ENCODE measurements at regions not wholly inside any gene's neighbourhood (a gene's known extent, or its start where the extent isn't known, plus 50 kb on each side); places are given as distances from the start of the nearest gene placed in this dataset.
"Not testable (repeated sequence)": the region's sequence is repeated elsewhere in the genome, so short reads cannot be mapped to it uniquely, and the experiment has no call there.

DNA sequence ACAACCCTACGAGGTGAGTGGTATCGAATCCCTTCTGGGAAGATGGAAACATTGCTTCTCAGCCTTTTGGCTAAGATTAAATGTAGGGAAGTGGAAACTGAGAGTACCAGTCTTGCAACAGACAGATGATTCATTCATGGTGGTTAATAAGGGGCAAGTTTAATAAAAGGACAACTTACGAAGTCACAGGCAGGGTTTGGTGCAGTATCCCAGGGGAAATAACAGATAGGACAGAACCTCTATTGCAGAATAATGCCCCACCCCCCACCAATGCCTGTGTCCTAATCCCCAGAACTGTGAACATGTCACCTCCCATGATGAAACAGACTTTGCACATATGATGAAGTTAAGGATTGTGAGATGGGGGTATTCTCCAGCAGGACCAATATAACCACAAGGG lies 212.5 kb downstream of the TBX5 start:
- DNase-seq (ENCODE audit: low spot score) = no peak

- DNase-seq (ENCODE audit: low spot score) = no peak
Measured at GRCh38 chr12:114192549-114192948, 213.4 kb downstream of the TBX5 start.

DNA sequence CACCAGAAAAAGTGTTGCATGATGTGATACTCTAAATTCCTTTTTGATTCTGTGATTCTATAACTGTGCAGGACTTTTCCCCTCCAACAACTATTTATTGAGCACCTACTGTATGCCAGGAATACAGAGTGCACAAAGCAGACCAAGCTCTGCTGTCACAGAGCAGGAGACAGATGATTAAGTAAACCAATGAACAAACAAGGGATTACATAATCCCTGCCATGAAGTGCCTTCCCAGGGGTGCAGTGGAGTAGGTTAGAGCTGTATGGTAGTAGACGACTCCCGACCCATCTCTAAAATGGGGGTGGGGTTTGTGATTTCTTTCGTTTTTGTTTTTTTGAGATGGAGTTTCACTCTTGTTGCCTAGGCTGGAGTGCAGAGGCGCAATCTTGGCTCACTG lies 213.9 kb downstream of the TBX5 start:
- DNase-seq (ENCODE audit: low spot score) = no peak

GRCh38 chr12:114191581-114191980 lies 214.4 kb downstream of the TBX5 start:
- no peak for DNase-seq (ENCODE audit: low spot score)

DNA sequence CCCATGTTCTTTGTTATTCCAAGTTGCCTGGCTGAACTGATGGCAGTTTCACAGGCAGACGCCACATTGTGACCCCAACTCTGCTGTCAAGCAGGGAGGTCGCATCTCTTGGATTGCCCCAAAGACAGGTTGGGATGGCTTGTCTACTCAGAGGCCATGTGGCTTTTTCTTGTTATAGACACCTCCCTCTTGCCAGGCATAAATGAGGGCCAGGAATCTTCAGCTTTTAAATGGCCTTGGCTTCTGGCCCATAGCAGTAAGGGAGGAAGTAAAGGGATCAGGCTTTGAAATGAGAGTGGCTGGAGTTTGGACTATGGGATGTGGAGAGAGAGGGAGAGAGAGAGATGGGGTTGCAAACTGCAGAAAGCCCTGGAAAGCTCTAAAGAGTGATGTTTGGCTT lies 215.0 kb downstream of the TBX5 start:
- DNase-seq (ENCODE audit: low spot score) = no peak

- DNase-seq (ENCODE audit: low spot score) = no peak
Measured at GRCh38 chr12:114189266-114189665, 216.7 kb downstream of the TBX5 start.

GRCh38 chr12:114186241-114187002 lies 219.5 kb downstream of the TBX5 start:
- no peak for DNase-seq (ENCODE audit: low spot score)

DNA sequence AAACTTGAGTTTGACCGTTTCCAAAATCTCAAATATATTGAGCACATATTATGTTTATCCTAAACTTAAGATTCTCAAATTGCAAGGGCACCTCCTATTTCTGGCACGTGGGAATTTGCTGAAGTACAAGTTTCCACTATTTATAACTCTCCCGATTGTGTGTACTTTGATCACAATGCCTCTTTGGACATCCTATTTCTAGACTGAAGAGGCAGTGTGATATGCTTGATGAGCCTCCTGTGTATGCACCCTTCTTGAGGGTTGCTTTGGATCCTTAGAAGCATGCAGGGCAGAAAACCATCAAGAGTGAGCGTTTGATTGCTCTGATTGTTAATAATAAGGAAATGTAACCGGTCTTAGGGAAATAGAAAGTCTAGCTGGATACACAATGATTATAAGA lies 218.9 kb upstream of the RBM19 start:
- no peak for DNase-seq (ENCODE audit: low spot score)

- DNase-seq (ENCODE audit: low spot score) = no peak
Measured at GRCh38 chr12:114174326-114174725, 208.2 kb upstream of the RBM19 start.

DNA sequence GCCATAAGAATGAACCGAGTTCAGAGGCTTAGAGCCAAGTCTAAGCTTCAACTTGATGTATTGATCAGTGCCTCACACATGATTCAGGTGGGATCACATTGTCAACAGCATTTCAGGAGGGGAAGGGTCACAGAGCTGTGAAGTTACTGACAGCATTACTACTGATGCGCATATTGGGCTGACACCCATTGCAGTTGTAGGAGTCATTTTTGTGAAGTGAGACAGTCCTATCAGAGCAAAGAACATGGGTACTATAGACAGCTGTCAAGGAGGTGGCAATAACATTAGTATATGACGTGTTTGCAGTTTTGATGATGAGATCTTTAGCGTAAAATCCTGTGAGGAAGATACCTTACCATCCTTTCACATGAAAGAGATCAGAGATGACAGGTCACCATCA lies 206.0 kb upstream of the RBM19 start:
- no peak for DNase-seq (ENCODE audit: low spot score)

- no peak for DNase-seq (ENCODE audit: low spot score)
Measured at GRCh38 chr12:114168061-114168460, 201.9 kb upstream of the RBM19 start.

- no peak for DNase-seq (ENCODE audit: low spot score)
Measured at GRCh38 chr12:114167431-114167830, 201.3 kb upstream of the RBM19 start.

GRCh38 chr12:114166362-114166761 lies 200.2 kb upstream of the RBM19 start:
- peak; percentile 34 for DNase-seq (ENCODE audit: low spot score)

- no peak for DNase-seq (ENCODE audit: low spot score)
Measured at GRCh38 chr12:114165921-114166320, 199.8 kb upstream of the RBM19 start.

GRCh38 chr12:114164351-114164750 lies 198.2 kb upstream of the RBM19 start:
- no peak for DNase-seq (ENCODE audit: low spot score)

DNA sequence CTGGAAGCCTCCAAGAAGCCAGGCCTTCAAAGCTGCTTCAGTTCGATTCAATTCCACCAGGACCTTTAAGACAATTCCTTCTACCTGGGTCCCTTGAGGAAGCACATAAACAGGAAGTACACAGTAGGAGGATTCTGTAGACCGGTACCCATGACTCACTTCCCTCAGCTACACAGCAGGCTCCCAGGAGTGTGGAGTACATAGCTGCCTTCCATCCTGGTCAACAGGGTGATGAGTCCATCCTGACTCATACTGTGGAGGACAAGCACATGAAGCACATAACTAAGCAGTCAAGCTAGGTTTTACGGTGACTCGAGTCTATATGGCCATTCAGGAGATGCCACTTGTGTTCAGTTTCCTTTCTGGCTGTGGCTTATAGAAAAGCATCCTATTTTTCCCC lies 197.6 kb upstream of the RBM19 start:
- peak; percentile 21 for DNase-seq (ENCODE audit: low spot score)

GRCh38 chr12:114160445-114160844 lies 194.3 kb upstream of the RBM19 start:
- no peak for DNase-seq (ENCODE audit: low spot score)

- DNase-seq (ENCODE audit: low spot score) = no peak
Measured at GRCh38 chr12:114152890-114153289, 186.8 kb upstream of the RBM19 start.

DNA sequence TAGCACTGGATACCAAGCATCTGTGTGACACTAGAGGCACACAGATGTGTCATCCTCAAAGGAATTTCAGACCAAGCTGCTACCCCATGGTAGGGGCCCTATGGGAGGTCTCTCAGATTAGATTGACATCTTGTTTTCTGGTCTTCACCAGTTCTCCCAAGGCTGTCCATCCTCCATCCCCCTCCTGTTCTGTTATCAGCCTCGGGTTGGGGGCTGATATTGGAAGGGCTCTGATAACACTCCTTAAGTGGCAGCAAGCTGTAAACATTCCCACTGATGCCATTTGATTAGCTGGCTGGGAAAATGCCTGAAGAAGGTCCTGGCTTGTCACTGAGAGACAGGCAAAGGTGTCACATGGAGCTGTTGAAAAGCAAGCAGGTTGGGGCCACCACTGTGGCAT lies 185.9 kb upstream of the RBM19 start:
- no peak for DNase-seq (ENCODE audit: low spot score)

DNA sequence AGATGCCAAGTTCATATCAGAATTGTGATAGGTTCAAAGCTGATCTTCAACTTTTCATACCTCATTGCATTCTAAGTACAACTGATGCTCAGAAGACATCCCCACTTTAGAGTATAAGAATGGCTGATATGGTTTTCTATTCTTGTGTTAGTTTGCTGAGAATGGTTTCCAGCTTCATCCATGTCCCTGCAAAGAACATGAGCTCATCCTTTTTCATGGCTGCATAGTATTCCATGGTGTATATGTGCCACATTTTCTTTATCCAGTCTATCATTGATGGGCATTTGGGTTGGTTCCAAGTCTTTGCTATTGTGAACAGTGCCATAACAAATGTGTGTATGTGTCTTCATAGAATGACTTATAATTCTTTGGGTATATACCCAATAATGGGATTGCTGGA lies 184.5 kb upstream of the RBM19 start:
- not testable (repeated sequence) for DNase-seq (ENCODE audit: low spot score)

DNA sequence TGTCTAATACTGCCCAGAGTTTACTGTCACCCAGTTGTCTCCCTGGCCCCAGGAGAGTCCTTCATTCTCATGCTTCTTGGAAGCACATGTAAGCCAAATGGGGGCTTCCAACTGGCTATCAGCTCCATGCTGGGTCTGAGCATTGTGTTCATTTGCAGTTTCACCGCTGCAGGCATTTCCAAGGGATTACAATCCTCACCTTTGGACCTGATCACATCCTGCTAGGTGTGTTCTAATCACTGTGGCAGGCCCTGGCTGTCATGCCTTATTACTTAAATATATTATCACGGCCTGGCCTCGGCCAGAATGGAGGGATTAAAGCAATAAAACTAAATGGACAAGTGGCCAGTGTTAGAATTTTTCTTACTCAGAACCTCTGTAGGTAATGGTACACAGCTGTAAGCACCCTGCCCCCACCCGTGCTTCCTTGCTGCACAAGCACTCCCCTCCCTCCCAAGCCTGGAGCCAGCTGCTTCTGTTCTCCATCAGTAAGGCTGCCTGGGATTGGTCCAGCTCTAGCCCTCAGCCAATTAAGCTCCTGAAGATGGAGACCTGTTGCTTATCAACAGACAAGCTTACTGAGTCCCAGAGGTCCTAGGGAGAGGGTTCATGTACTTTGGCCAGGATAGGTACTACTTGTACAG lies 175.9 kb upstream of the RBM19 start:
- no peak for DNase-seq (ENCODE audit: low spot score)

- DNase-seq (ENCODE audit: low spot score) = no peak
Measured at GRCh38 chr12:114140576-114140975, 174.5 kb upstream of the RBM19 start.

- DNase-seq (ENCODE audit: low spot score) = no peak
Measured at GRCh38 chr12:114136631-114137030, 170.5 kb upstream of the RBM19 start.

DNA sequence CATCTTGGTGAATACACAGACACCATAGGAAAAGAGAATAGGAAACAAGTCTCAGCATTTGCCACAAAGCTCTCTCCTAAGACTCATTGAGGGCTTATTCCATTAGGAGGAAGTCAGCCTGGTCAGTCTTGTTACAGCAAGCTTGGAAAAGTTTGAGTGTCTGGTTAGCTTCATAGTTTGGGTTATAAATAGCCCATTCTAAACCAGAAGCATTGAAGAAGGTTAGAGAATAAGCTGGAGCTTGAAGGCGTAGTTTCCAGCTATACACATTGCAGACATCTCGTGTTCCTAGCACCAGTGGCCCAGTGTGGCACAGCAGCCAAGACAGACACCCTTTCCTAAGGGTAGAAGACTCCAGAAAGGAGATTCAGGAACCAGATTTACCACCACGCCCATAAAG lies 168.8 kb upstream of the RBM19 start:
- DNase-seq (ENCODE audit: low spot score) = no peak

Data from HT-29 (cell line).